ENCODE measurements at regions not wholly inside any gene's neighbourhood (a gene's known extent, or its start where the extent isn't known, plus 50 kb on each side); places are given as distances from the start of the nearest gene placed in this dataset.

GRCh38 chr1:98221923-98222322 lies 301.1 kb upstream of the DPYD start:
- no peak for DNase-seq (ENCODE audit: extremely low read depth, low read depth, low spot score)

DNA sequence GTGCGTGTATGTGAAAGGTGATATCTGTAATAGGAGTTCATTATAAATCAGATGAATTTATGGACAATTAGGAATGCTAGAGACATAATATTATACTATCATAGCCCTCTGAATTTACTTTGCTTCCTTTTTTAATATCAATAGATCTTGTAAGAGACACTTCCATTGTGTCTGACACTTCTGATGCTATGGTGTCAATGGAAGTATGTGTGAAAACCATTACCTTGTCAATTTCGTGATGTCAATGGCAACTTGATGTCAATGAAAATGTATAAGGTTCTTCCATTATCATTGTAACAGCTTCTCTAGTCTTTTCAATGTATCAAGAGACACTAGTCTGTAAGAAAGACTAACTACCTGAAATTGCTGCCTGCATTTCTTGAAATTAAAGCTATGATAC lies 296.8 kb upstream of the DPYD start:
- no peak for DNase-seq (ENCODE audit: extremely low read depth, low read depth, low spot score)

- no peak for DNase-seq (ENCODE audit: extremely low read depth, low read depth, low spot score)
Measured at GRCh38 chr1:98216304-98216703, 295.5 kb upstream of the DPYD start.

DNA sequence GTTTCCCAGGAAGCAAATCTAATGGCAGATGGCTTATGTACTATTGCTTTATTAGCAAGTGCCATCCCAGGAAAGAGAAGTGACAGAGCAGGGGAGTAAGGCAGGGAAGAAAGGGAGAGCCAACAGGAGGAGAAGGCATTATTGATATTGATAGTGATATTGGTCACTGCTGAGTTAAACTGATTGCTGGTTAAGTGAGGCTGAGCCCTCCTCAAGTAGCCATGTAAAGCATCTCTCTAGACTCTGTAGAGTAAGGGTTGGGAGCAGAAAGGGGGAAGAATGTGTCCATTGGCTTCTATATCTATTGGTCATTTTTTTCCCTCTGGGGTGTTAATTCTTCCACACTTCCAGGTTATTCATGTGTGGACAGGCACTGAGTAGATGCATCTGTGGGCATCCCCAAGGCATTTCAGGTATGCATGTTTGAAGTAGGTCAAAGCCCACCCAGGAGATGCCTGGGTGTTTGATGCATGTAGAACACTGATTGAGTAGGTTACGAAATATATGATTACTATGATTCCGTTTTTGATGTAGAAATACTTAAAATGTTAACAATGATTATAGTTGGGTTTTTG lies 290.5 kb upstream of the DPYD start:
- DNase-seq (ENCODE audit: extremely low read depth, low read depth, low spot score) = no peak

DNA sequence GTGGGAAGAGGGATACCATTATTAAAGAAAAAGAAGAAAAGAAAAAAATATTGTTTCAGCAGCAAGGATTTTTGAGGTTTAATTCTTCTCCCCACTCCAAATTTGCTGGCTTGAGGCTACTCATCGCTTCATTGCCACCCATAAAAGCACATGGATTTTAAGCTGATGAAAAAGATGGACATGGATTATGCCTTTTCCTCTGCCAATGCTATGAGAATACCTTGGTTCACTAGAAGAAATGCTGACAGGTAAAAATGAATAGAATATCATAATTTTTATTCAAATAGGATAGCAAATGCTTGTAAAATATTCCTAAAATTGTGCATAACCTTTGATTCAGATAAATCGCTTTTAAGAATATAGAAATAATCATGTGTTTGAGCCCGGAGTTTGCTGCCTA lies 289.7 kb upstream of the DPYD start:
- no peak for DNase-seq (ENCODE audit: extremely low read depth, low read depth, low spot score)

DNA sequence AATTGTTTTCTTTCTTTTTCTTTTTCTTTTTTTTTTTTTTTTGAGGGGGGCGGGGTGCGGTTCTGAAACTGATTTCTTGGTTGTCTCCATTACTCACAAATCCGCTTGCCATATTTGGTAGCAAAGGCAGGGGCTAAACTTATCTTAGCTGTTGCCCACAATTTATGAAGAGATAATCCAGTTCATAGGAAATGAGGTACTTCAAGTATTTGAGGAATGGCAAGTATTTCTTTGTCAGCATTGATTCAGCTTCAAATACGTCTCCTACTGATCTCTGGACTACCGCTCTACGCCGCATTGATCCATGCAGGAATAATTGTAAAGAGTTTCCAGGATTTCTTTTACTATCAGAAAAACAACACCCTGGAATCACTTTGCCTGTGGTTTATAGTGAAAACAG lies 289.2 kb upstream of the DPYD start:
- peak; percentile 91 for DNase-seq (ENCODE audit: extremely low read depth, low read depth, low spot score)

- no peak for DNase-seq (ENCODE audit: extremely low read depth, low read depth, low spot score)
Measured at GRCh38 chr1:98205291-98206017, 284.6 kb upstream of the DPYD start.

DNA sequence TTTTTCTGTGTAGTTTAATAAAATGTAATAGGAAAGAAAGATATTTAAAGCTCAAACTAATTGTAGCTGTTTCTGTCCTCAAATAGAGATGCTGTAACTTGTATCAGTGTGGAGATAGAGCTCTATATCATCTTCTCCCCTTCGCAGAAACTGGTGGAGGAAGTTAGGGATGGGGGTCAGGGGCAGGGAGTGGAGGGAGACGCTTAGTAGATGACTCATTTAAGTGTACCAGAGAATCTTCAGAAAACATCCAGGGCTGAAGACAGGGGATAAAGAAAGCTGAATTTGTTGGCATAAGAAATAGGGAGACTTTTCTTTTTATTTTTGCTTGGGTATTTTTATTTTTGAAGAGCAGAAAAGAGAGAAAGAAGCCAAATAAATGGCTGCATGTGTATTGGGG lies 282.6 kb upstream of the DPYD start:
- DNase-seq (ENCODE audit: extremely low read depth, low read depth, low spot score) = no peak

DNA sequence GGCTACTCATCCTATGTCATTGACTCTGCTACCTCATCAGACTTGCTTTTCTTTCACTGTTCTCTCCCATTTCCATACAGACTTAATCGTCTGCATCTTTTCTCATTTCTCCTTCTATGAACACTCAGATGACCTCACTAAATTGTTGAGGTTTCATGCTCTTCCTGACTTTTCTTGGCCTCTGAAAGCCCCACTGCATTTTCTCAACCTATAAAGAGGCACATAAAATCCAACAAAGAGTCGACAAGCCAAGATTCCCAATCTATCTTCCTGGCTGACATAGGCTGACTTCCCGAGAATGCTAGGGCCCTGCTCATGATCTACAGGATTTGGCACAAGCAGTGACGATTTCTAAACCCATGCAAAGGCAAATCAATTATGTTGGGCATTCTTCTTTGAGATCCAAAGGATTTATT lies 280.8 kb upstream of the DPYD start:
- DNase-seq (ENCODE audit: extremely low read depth, low read depth, low spot score) = no peak

DNA sequence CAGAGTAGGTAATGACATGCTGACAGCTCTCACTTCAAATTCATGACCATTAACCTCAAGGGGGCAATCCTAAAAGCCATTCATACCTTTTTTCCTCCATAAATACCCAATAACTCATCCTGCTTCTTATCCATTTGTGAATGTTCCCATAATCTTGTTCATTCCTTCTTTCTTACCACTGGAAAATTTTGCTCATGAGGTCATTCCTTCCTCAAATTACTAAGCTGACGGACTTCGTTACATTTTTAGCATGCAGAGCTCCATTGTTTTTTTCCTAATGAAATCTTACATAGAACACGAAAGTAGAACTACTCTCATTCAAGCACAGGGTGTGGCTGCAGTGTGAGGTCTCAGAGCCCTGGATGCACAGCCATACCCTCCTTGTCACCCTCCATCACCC lies 276.5 kb upstream of the DPYD start:
- DNase-seq (ENCODE audit: extremely low read depth, low read depth, low spot score) = no peak

DNA sequence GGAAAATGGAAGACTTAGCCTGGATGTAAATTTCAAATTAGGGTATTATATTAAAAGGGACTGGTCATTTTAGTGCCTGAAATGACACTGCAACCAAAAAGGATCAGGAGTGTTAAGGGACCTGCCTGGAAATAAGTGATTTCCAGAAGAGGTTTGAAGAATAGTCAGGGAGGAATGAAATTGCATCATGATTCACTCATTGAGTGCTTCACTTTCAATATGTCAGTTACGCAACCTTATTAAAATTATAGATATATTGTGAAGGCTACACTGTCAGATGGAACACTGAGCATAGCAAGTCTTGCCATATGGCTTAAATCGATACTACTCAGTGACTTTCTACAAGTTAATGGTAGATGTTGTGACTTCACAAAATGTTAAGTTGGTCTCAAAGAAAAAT lies 275.2 kb upstream of the DPYD start:
- no peak for DNase-seq (ENCODE audit: extremely low read depth, low read depth, low spot score)

DNA sequence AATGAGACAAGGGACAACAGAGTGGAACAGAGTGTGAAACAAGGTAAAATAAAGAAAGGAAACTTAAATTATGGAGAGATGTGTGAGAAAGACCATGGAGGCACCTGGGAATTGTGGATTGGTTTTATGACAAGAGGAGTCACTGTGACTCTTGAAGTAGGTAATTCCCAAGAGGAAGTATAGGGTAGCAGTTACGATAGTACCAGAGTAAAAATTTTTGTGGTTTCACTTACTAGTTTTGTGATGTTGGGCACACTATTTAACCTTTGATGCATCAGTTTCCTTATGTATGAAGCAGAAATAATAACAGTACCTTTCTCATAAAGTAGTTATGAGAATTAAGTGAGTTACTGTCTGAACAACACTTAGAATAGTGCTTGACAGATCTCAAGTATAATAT lies 267.9 kb upstream of the DPYD start:
- no peak for DNase-seq (ENCODE audit: extremely low read depth, low read depth, low spot score)

DNA sequence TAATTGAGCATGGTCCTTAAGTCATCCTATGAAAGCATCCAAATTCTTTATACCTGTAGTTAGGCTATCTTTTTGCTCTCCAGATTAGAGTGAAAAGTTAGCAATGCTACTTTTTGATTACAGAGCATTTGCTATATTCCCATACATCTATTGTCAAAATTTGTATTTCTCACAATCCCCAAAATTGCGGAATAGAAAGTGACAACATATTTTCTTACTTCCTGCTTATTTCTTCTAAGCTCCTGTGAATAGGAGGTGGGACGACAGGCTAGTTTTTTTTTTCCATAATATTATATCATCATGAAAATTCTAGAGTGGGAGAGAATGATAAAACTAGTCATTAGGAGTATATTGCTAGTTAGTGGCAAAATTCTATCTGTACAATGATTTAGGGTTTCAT lies 264.0 kb upstream of the DPYD start:
- no peak for DNase-seq (ENCODE audit: extremely low read depth, low read depth, low spot score)

DNA sequence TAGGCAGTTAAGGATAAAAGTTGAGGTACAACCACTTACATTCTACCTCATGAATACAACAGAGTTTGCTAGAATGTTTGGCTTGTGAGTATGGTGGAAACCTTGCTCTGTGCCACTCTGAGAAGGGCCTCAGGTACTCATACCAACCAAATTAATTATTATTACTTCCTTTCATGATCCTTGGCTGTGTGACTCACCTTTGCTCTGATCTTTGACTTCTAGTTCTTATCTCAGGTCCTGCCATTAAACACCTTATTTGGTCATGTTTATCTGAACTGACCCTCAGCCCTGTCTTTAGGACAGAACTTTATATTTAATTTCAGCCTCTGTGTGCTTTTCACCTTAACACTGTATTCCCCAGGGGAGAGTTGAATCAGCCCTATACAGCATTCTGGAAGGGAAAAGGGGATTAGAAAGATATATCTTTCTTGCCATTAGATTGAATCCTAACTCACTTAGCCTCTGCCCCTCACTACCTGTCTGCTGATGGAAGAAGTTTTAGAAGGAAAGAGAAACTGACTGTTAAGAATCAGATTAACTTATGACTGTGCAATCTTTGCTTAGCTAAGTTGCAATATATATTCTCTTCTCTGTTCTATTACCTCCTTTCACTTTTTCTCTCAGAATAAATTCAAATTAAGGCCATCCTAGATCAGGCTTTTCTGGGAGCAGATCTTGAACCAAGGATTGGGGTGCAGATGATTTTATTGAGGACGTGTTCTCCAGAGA lies 260.4 kb upstream of the DPYD start:
- DNase-seq (ENCODE audit: extremely low read depth, low read depth, low spot score) = no peak

GRCh38 chr1:98179151-98179773 lies 258.4 kb upstream of the DPYD start:
- no peak for DNase-seq (ENCODE audit: extremely low read depth, low read depth, low spot score)

GRCh38 chr1:98177751-98178150 lies 256.9 kb upstream of the DPYD start:
- no peak for DNase-seq (ENCODE audit: extremely low read depth, low read depth, low spot score)

DNA sequence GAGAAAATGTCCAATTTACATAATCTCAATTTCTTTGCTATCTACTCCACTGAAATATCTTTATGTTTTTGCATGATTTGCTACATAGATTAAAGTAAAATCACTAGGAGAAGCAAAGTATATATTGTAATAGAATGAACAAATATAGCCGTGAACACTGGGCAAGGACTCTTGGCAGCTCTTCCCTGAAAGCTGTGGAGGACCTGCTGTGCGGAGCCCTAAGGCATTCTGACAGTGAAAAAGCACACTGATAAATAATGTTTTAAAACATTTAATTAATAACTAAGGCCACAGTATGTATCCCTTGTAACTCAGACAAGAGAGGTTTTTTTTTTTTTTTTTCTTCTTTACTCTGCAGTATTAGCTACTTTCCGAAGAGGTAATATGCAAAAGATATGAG lies 256.1 kb upstream of the DPYD start:
- DNase-seq (ENCODE audit: extremely low read depth, low read depth, low spot score) = no peak

- DNase-seq (ENCODE audit: extremely low read depth, low read depth, low spot score) = no peak
Measured at GRCh38 chr1:98176414-98176813, 255.6 kb upstream of the DPYD start.

DNA sequence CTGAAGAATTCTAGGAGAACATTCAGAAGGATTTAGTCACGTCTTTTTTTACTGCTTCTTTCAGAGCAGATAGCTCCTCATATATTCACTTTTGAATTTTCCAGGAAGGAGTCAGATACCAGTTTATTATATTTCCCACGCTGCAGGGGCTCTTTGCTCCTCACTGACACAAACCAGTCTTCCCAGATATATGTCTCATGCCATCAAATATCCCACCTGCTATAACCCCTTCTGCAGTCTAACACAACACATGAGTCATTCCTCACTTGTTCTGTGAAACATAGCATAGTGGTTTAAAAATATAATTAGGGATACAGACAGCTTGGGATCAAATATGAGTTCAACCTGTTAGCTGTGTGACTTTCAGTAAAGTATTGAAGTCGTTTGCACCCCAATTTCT lies 251.7 kb upstream of the DPYD start:
- DNase-seq (ENCODE audit: extremely low read depth, low read depth, low spot score) = no peak

DNA sequence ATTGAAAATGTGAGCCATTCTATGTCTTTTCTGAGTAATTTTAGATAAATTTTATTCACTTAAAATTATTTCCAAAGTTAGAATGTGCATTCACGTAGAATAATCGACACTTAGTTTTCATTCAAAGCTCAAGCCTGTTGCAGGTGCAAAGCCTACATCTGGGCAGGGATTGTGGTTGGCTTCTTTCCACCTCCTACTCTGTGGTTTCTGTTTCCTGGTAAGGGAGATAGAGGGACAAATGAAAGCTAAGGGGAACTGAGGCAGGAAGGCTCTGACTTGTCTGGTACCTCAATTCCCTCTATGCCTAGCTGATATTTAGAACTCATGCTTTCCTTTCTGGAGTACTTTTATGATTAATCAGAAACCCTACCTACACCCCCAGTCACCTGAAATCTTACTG lies 251.2 kb upstream of the DPYD start:
- no peak for DNase-seq (ENCODE audit: extremely low read depth, low read depth, low spot score)

DNA sequence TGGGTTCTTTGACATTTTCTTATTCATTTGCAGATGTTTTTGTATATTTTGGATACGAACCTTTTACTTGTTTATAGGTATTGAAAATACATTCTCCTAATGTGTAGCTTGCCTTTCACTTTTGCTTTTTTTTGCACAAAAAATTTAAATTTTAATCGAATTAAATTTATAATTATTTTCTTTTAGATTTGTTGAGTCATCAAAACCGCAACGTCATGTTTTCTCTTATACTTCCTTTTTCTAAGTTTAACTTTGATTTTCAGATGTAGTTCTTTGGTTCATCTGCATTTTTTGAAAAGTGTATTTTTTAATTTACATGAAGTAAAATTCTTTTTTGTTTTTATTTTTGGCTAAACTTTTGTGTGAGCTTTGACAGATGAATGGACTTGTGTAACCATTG lies 243.7 kb upstream of the DPYD start:
- DNase-seq (ENCODE audit: extremely low read depth, low read depth, low spot score) = no peak
